Parathyroid adenoma (tissue), 2 donors: ENCODE measurements at regions not wholly inside any gene's neighbourhood (a gene's known extent, or its start where the extent isn't known, plus 50 kb on each side); places are given as distances from the start of the nearest gene placed in this dataset.

Experiments
- H2AFZ ChIP-seq: fragments of 300-600 bp; sonication (generic); one replicate; pipeline ENCODE4 v1.7.0; 2017; ENCODE audit warnings: antibody characterized with exemption, mild to moderate bottlenecking
- H3K27ac ChIP-seq: fragments of 300-600 bp; sonication (generic); one replicate; pipeline ENCODE4 v1.7.0; 2017
- H3K27me3 ChIP-seq: fragments of 300-600 bp; sonication (generic); one replicate; pipeline ENCODE4 v1.7.0; 2017; ENCODE audit warnings: low read length; ENCODE audit not compliant: control insufficient read depth, insufficient read depth
- H3K36me3 ChIP-seq: fragments of 300-600 bp; sonication (generic); one replicate; pipeline ENCODE4 v1.7.0; 2017; ENCODE audit warnings: low read length; ENCODE audit not compliant: control insufficient read depth, insufficient read depth
- H3K4me1 ChIP-seq: fragments of 300-600 bp; sonication (generic); one replicate; pipeline ENCODE4 v1.7.0; 2017; ENCODE audit warnings: control low read depth
- H3K4me2 ChIP-seq: fragments of 300-600 bp; sonication (generic); one replicate; pipeline ENCODE4 v1.7.0; 2017; ENCODE audit warnings: low read length
- H3K4me3 ChIP-seq: fragments of 300-600 bp; sonication (generic); one replicate; pipeline ENCODE4 v1.7.0; 2017; ENCODE audit warnings: low read depth, low read length
- H3K79me2 ChIP-seq: fragments of 300-600 bp; sonication (generic); one replicate; pipeline ENCODE4 v1.7.0; 2017; ENCODE audit warnings: control low read depth
- H3K9ac ChIP-seq: fragments of 300-600 bp; sonication (generic); one replicate; pipeline ENCODE4 v1.7.0; 2017; ENCODE audit warnings: mild to moderate bottlenecking
- H3K9me3 ChIP-seq: fragments of 300-600 bp; sonication (generic); one replicate; pipeline ENCODE4 v1.7.0; 2017; ENCODE audit warnings: low read length; ENCODE audit not compliant: control insufficient read depth
- CTCF ChIP-seq: fragments of 300-600 bp; sonication (generic); IDR thresholded peaks from one replicate; pipeline ENCODE4 v1.7.0; 2017; ENCODE audit warnings: antibody characterized with exemption, mild to moderate bottlenecking
- donor health status: primary hyperparathyroidism.

GRCh38 chr2:117738991-117739839 is 75.3 kb upstream of the DDX18 start:
- TF ChIP-seq CTCF, result no peak
- no peaks in the 10 kb centered on the region for H3K27me3 ChIP-seq
- H3K36me3 ChIP-seq, result no peaks in the 10 kb centered on the region
- no peaks in the 10 kb centered on the region for H3K79me2 ChIP-seq
- H2AFZ ChIP-seq, result no peak overlapping the region
- H3K9me3 ChIP-seq, result no peaks in the 10 kb centered on the region
- H3K9ac ChIP-seq, result no peak overlapping the region
- no peak overlapping the region for H3K27ac ChIP-seq
- no peaks in the 10 kb centered on the region for H3K4me1 ChIP-seq
- H3K4me3 ChIP-seq, result no peak overlapping the region
- no peak overlapping the region for H3K4me2 ChIP-seq

DNA sequence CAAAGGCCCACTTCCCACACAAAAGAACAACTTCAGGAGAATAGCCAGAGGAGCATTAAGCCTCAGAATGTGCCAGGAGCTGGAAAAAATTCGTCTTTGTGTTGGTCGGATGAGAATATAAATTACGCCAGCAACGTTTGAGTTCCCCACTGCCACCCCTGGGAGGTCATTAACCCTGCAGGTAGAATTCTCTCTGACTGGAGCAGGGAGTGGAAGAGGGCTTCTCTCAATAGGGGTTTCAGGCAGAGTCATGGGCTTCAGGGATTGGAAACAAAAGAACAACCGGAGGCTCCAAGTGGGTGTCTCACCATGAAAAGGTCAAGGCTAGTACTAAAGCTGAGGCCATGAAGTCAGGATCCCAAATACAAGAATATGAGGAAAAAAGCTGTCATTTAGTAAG is 69.0 kb upstream of the DDX18 start:
- H3K9ac ChIP-seq, result no peak overlapping the region
- no peak for TF ChIP-seq CTCF

DNA sequence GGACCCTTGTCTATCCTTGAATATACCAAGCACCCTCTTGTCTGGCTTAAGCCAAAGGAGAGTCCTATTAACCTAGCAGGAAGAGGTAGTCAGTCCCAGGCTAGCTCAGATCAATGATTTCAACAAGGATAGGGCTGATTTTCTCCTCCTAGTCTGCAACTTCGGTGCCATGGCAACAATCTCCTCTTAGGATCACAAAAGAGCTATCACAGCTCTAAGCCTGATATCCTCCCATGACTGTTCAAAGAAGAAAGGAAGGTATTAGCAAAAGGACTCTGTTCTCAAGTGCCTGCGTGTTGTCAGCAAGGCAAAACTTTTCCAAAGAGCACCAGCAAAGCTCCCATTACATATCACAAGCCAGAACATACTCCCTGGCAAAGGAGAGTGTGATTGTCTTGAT is 58.7 kb upstream of the DDX18 start:
- Histone ChIP-seq H2AFZ (no peak overlapping the region), H3K9me3 (no peaks in the 10 kb centered on the region), H3K36me3 (no peaks in the 10 kb centered on the region), H3K4me2 (no peak overlapping the region), H3K27ac (no peak overlapping the region), H3K9ac (no peak overlapping the region), H3K27me3 (no peaks in the 10 kb centered on the region), H3K4me3 (no peak overlapping the region), H3K4me1 (no peaks in the 10 kb centered on the region), H3K79me2 (no peaks in the 10 kb centered on the region)
- TF ChIP-seq CTCF, result no peak

More for the DNA sequence above, 69.0 kb upstream of the DDX18 start:
- Histone ChIP-seq H3K4me1 (no peaks in the 10 kb centered on the region), H3K27ac (no peak overlapping the region), H3K27me3 (no peaks in the 10 kb centered on the region), H3K4me3 (no peak overlapping the region), H2AFZ (no peak overlapping the region), H3K79me2 (no peaks in the 10 kb centered on the region), H3K4me2 (no peak overlapping the region), H3K9me3 (no peaks in the 10 kb centered on the region), H3K36me3 (no peaks in the 10 kb centered on the region)

- H3K9me3 ChIP-seq, result no peaks in the 10 kb centered on the region
- H3K9ac ChIP-seq, result no peak overlapping the region
- H3K4me3 ChIP-seq, result no peak overlapping the region
- H3K36me3 ChIP-seq, result no peaks in the 10 kb centered on the region
- no peak overlapping the region for H2AFZ ChIP-seq
- H3K27ac ChIP-seq, result no peak overlapping the region
- H3K4me2 ChIP-seq, result no peak overlapping the region
- H3K4me1 ChIP-seq, result no peaks in the 10 kb centered on the region
- H3K27me3 ChIP-seq, result no peaks in the 10 kb centered on the region
- no peaks in the 10 kb centered on the region for H3K79me2 ChIP-seq
- no peak for TF ChIP-seq CTCF
These were observed 53.6 kb upstream of the DDX18 start for GRCh38 chr2:117760916-117761315.

- Histone ChIP-seq H3K27ac (no peak overlapping the region), H3K36me3 (no peaks in the 10 kb centered on the region), H3K4me1 (no peaks in the 10 kb centered on the region), H3K9ac (no peak overlapping the region), H3K79me2 (no peaks in the 10 kb centered on the region), H2AFZ (no peak overlapping the region), H3K27me3 (no peaks in the 10 kb centered on the region), H3K4me3 (no peak overlapping the region), H3K9me3 (no peaks in the 10 kb centered on the region), H3K4me2 (no peak overlapping the region)
- TF ChIP-seq CTCF, result no peak
These were observed 52.0 kb upstream of the DDX18 start for GRCh38 chr2:117762454-117762853.
